ENCODE measurements at regions not wholly inside any gene's neighbourhood (a gene's known extent, or its start where the extent isn't known, plus 50 kb on each side); places are given as distances from the start of the nearest gene placed in this dataset.

DNA sequence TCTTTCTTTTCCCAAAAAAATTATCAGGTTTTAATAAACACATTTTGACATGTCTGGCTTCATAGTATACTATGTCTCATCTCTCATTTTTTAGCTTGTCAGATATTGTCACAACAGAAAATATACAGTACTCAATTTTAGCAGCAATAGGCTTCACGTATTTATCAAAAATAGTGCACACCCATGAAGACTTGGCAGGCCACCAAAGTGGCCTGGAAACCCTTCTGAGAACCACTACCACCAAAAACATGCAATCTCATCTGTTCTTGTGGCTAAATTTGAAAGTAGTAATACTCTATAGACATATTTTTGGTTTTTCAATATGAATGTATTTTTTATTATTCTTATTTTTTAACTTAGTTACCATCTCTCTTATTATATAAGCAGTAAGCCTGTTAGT lies 1094.5 kb upstream of the LRRN3 start:
- H3K36me3 ChIP-seq (replicated peaks in 1 of 2; ENCODE audit: insufficient read depth in 1 of 2, low read depth in 2 of 2), result no peaks in the 10 kb centered on the region
- no peak overlapping the region for H3K4me3 ChIP-seq
- DNase-seq (no peak), ATAC-seq (no peak)
- no peaks in the 10 kb centered on the region for H3K4me1 ChIP-seq
- intact Hi-C loops (cut with DNase I), result no loop called here
- 70 to 93% methylated on average over 1 of the region's 1 CpG for WGBS, 2 donors
- H3K27ac ChIP-seq, result no peak overlapping the region
- TF ChIP-seq POLR2A (IDR thresholded peaks at IDR 0.05), result no peak
- TF ChIP-seq, protein P1, sequence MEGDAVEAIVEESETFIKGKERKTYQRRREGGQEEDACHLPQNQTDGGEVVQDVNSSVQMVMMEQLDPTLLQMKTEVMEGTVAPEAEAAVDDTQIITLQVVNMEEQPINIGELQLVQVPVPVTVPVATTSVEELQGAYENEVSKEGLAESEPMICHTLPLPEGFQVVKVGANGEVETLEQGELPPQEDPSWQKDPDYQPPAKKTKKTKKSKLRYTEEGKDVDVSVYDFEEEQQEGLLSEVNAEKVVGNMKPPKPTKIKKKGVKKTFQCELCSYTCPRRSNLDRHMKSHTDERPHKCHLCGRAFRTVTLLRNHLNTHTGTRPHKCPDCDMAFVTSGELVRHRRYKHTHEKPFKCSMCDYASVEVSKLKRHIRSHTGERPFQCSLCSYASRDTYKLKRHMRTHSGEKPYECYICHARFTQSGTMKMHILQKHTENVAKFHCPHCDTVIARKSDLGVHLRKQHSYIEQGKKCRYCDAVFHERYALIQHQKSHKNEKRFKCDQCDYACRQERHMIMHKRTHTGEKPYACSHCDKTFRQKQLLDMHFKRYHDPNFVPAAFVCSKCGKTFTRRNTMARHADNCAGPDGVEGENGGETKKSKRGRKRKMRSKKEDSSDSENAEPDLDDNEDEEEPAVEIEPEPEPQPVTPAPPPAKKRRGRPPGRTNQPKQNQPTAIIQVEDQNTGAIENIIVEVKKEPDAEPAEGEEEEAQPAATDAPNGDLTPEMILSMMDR (IDR thresholded peaks at IDR 0.05), result no peak
- H3K27me3 ChIP-seq, result no peaks in the 10 kb centered on the region
- H3K9me3 ChIP-seq, result no peaks in the 10 kb centered on the region

DNA sequence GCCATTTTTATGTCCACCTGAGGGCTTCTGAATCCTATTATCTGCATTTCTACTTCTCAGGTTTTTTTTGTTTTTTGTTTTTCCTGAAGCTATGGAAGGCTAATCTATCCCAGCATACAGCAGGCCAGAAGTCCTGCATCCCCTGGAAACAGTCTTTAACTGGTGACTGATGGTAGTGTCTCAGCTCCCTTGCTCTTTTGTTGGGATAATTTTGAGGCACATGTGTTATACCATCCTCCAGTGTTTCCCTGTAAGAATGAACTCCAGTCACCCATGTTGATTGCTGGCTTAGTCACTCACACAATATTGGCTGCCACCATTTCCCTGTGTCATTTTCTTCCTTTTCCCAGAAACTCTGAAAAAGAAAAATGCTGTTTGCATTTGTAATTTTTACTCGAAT lies 1094.0 kb upstream of the LRRN3 start:
- DNase-seq (no peak), ATAC-seq (no peak)
- intact Hi-C loops (cut with DNase I), result no loop called here
- TF ChIP-seq POLR2A (IDR thresholded peaks at IDR 0.05), result no peak
- TF ChIP-seq, protein P1 (IDR thresholded peaks at IDR 0.05), result no peak
- Histone ChIP-seq H3K27me3 (no peaks in the 10 kb centered on the region), H3K27ac (no peak overlapping the region), H3K9me3 (no peaks in the 10 kb centered on the region), H3K4me1 (no peaks in the 10 kb centered on the region), H3K4me3 (no peak overlapping the region), H3K36me3 (replicated peaks in 1 of 2; ENCODE audit: insufficient read depth in 1 of 2, low read depth in 2 of 2) (no peaks in the 10 kb centered on the region)
- WGBS, 2 donors, result 33 to 49% methylated on average over 1 of the region's 1 CpG

DNA sequence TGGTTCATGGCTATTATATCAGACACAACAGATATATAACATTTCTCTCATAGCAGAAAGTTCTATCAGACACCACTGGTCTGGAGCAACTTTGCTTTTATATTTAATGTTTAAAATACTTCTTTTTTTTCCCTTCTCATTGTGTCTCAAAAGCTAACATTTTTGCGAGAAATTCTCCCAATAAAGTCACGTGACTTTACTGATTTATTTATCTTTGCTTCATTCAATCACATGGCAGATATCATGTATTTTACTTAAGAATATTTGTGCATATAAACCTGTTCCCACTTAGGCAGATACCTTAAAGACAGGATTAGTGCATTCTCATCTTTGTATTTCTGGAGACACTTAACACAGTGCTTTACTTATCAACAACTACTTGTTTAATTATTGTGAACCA lies 1093.1 kb upstream of the LRRN3 start:
- no peaks in the 10 kb centered on the region for H3K36me3 ChIP-seq (replicated peaks in 1 of 2; ENCODE audit: insufficient read depth in 1 of 2, low read depth in 2 of 2)
- no peak overlapping the region for H3K4me3 ChIP-seq
- no peaks in the 10 kb centered on the region for H3K9me3 ChIP-seq
- DNase-seq (no peak), ATAC-seq (no peak)
- no peaks in the 10 kb centered on the region for H3K4me1 ChIP-seq
- no peak overlapping the region for H3K27ac ChIP-seq
- intact Hi-C loops (cut with DNase I), result no loop called here
- no peaks in the 10 kb centered on the region for H3K27me3 ChIP-seq
- TF ChIP-seq, protein P1 (IDR thresholded peaks at IDR 0.05), result no peak
- no peak for TF ChIP-seq POLR2A (IDR thresholded peaks at IDR 0.05)
- 63 to 79% methylated on average over 2 of the region's 2 CpGs for WGBS, 2 donors

DNA sequence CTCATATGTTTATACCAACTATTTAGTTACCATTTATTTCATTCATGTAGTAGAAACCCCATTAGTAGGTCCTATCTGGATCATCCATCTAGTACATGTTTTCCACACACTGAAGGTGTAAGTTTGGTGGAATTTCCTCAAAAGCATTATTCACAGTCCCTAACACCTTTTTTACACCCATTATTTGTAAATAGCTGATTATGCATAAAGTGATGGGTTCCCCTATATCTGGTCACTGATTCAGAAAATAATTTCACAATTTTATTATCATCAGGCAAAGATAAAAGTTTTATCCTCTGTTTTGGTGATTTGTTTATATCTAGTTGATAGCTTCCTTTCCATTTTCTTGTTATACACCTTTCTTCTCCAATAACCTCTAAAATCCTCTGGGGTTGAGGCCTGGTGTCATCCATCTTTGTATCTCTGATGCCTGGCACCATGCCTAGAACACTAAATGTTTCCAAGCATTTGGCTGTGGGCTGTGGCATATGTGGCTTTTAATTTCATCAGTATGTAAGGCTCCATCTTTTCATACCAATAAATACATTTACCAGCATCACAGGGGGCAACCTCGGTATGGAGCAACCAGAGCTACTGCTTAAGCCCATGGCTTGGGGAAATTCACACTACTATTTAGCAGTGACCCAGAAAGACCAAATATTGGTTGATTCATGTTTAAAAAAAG lies 1089.5 kb upstream of the LRRN3 start:
- TF ChIP-seq POLR2A (IDR thresholded peaks at IDR 0.05), result no peak
- TF ChIP-seq, protein P1 (IDR thresholded peaks at IDR 0.05), result no peak
- H3K36me3 ChIP-seq (replicated peaks in 1 of 2; ENCODE audit: insufficient read depth in 1 of 2, low read depth in 2 of 2), result no peaks in the 10 kb centered on the region
- 64 to 88% methylated on average over 1 of the region's 1 CpG for WGBS, 2 donors
- ATAC-seq (no peak), DNase-seq (no peak)
- H3K27me3 ChIP-seq, result no peaks in the 10 kb centered on the region
- H3K9me3 ChIP-seq, result no peaks in the 10 kb centered on the region
- no peak overlapping the region for H3K4me3 ChIP-seq
- no peak overlapping the region for H3K27ac ChIP-seq
- intact Hi-C loops (cut with DNase I), result no loop called here
- no peaks in the 10 kb centered on the region for H3K4me1 ChIP-seq

DNA sequence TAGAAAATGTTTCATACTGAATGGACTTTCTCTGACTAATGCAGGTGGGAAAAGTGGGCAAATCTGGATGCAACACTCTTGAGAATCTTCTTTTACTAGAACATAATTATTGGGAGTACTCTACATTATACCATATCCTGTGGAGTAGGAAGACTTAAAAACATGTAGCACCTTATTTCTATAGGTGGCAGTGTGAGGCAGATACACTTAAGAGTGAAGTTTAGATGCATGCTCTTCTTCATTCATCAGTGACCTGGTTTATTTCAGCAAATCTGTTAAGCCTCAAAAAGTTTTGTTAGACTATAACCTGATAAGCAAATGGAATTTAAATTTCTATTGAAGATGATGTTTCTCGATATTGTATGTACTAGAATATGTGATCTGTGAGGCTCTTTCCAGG lies 1087.1 kb upstream of the LRRN3 start:
- ATAC-seq (no peak), DNase-seq (no peak)
- H3K27ac ChIP-seq, result no peak overlapping the region
- intact Hi-C loops (cut with DNase I), result no loop called here
- no peak overlapping the region for H3K4me3 ChIP-seq
- no peaks in the 10 kb centered on the region for H3K36me3 ChIP-seq (replicated peaks in 1 of 2; ENCODE audit: insufficient read depth in 1 of 2, low read depth in 2 of 2)
- WGBS, 2 donors, result 73 to 81% methylated on average over 1 of the region's 1 CpG
- H3K9me3 ChIP-seq, result no peaks in the 10 kb centered on the region
- no peak for TF ChIP-seq POLR2A (IDR thresholded peaks at IDR 0.05)
- TF ChIP-seq, protein P1 (IDR thresholded peaks at IDR 0.05), result no peak
- no peaks in the 10 kb centered on the region for H3K4me1 ChIP-seq
- no peaks in the 10 kb centered on the region for H3K27me3 ChIP-seq

Measured in body of pancreas (tissue), 4 donors.